ENCODE measurements at regions not wholly inside any gene's neighbourhood (a gene's known extent, or its start where the extent isn't known, plus 50 kb on each side); places are given as distances from the start of the nearest gene placed in this dataset.

DNA sequence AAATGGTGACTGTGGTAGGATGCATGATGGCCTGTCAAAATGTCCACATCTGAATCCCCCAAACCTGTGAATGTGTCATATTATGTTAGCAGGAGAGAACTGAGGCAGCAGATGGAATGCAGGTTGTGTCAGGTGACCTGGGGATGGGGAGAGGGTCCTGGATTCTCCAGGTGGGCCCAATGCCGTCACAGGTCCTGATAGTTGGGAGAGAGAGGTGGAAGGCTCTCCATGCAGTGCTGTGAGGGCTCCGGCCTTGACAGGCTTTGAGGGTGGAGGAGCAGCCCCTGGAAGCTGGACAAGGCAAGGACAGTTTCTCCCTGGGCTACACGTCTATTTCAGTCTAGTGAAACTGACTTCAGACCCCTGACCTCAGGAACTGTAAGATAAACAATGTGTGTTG lies 330.9 kb upstream of the ZNF32 start:
- Histone ChIP-seq H3K27ac (ENCODE audit: low read depth, low read length) (no peak overlapping the region), H3K27me3 (ENCODE audit: insufficient read depth, low read length) (peaks cover 5% of the 10 kb centered on the region), H3K9me2 (ENCODE audit: insufficient read depth) (no peaks in the 10 kb centered on the region), H3K4me3 (replicated peaks in 1 of 2; ENCODE audit: low read depth in 1 of 2, low read length in 2 of 2) (no peak overlapping the region), H3K4me1 (ENCODE audit: control insufficient read depth in 1 of 2, insufficient read depth in 2 of 2, low read length in 2 of 2) (no peaks in the 10 kb centered on the region), H3K4me2 (ENCODE audit: low read length) (no peak overlapping the region), H3K9me3 (ENCODE audit: control insufficient read depth in 1 of 2, insufficient read depth in 1 of 2, low read depth in 1 of 2, low read length in 2 of 2) (no peaks in the 10 kb centered on the region), H4K20me1 (ENCODE audit: insufficient read depth) (no peaks in the 10 kb centered on the region), H2AFZ (ENCODE audit: low read depth, low read length, poor library complexity, severe bottlenecking) (no peak overlapping the region), H3K79me2 (ENCODE audit: insufficient read depth, low read length) (no peaks in the 10 kb centered on the region), H3K9ac (ENCODE audit: low read length) (no peak overlapping the region), H3K36me3 (ENCODE audit: control insufficient read depth in 1 of 2, insufficient read depth in 2 of 2, low read length in 2 of 2) (no peaks in the 10 kb centered on the region)
- ATAC-seq (no peak), DNase-seq (ENCODE audit: low read depth, low spot score) (no peak)
- ChIA-PET CTCF (no interaction called here), RAD21 (ENCODE audit: low non-redundant PET in 1 of 2, low total read pairs in 2 of 2, uncharacterized antibody in 2 of 2, unreplicated experiment in 2 of 2) (no interaction called here), POLR2A (no interaction called here)
- intact Hi-C loops (cut with micrococcal nuclease), result no loop called here
- no TSS peak for BruUV-seq (replicated peaks)
- no peak for TF ChIP-seq RAD21 (IDR thresholded peaks at IDR 0.05; ENCODE audit: low read depth)
- no peak for TF ChIP-seq CEBPB (IDR thresholded peaks at IDR 0.05; ENCODE audit: low read depth)
- TF ChIP-seq SP1 (IDR thresholded peaks at IDR 0.05; ENCODE audit: low read depth), result no peak
- no peak for TF ChIP-seq JUND (IDR thresholded peaks at IDR 0.05)
- TF ChIP-seq SRF (IDR thresholded peaks at IDR 0.05; ENCODE audit: low read depth), result no peak
- TF ChIP-seq ZFX (IDR thresholded peaks at IDR 0.05), result no peak
- no peak for TF ChIP-seq EGR1 (IDR thresholded peaks at IDR 0.05; ENCODE audit: low read depth)
- TF ChIP-seq TCF7L2 (IDR thresholded peaks at IDR 0.05; ENCODE audit: borderline replicate concordance, extremely low read depth, insufficient read depth, insufficient read length), result no peak
- no peak for TF ChIP-seq CBX3 (IDR thresholded peaks at IDR 0.05; ENCODE audit: low read depth)
- no peak for TF ChIP-seq EZH2 (IDR thresholded peaks at IDR 0.05)
- TF ChIP-seq ZBTB33 (IDR thresholded peaks at IDR 0.05; ENCODE audit: extremely low read depth, insufficient replicate concordance, low read length), result no peak
- no peak for TF ChIP-seq SIN3A (IDR thresholded peaks at IDR 0.05; ENCODE audit: low read depth)
- TF ChIP-seq ELF1 (IDR thresholded peaks at IDR 0.05; ENCODE audit: borderline replicate concordance, low read depth), result no peak
- no peak for TF ChIP-seq EZH2phosphoT487 (IDR thresholded peaks at IDR 0.05; ENCODE audit: borderline replicate concordance)
- TF ChIP-seq MAX (IDR thresholded peaks at IDR 0.05), result no peak
- no peak for TF ChIP-seq REST (IDR thresholded peaks at IDR 0.05; ENCODE audit: low read depth)

All from HCT116 (cell line).